ENCODE measurements at regions not wholly inside any gene's neighbourhood (a gene's known extent, or its start where the extent isn't known, plus 50 kb on each side); places are given as distances from the start of the nearest gene placed in this dataset.

DNA sequence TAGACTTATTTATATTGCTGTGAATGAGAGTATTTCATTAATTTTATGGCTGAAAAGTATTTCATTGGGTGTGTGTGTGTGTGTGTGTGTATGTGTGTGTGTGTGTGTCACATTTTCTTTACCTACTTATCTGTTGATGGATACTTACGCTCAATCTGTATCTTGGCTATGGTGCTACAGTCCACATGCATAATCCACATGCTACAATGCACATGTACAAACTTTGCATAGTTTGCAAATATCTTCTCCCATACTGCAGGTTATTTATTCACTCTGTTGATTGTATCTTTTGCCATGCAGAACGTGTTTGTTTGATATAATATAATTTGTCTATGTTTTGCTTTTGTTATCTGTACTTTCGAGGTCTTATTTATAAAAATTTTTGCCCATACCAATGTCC lies 167.8 kb downstream of the RAB28 start:
- no peak for DNase-seq (ENCODE audit: low read depth)

DNA sequence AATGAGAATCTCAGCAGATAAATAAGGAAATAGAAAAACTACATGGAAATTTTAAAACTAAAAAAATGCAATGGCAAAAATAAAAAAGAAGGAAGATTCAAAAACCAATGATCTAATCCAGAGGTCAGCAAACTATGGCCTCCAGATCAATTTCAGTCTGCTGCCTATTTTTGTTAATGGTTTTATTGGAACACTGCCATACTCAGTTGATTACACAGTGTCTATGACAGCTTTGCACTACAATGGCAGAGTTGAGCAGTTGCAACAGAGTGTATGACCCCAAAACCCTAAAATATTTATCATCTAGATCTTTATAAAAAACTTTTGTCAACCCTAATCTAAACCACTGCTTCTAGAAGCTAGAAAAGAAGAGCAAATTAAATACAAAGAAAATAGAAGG lies 170.3 kb downstream of the RAB28 start:
- no peak for DNase-seq (ENCODE audit: low read depth)

DNA sequence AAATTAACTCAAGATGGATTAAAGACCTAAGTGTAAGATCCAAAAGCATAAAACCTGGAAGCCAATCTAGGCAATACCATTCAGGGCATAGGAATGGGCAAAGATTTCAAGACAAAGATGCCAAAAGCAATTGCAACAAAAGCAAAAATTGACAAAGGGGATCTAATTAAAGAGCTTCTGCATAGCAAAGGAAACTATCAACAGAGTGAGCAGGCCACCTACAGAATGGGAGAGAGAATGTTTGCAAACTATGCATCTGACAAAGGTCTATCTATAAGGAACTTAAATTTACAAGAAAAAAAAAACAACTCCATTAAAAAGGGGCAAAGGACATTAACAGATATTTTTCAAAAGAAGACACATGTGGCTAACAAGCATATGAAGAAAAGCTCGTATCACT lies 171.9 kb downstream of the RAB28 start:
- no peak for DNase-seq (ENCODE audit: low read depth)

DNA sequence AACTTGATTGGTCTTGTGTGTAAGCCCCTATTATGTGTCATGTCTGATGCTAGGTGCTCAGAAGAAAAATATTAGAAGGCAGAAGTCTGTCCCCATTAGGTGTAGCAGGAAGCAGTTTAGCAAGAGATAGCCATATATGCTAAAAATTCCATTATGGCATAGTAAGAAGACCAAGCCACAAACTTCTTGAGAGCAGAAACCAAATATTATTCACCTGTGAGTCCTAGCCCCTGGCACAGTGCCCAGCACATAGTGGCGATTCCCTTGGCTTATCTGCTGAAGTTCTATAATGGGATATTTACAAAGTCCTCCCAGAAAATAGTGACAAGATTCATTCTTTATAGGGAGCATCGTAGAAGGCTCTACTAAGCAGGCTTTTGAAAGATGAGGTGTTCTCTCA lies 174.4 kb downstream of the RAB28 start:
- no peak for DNase-seq (ENCODE audit: low read depth)

DNA sequence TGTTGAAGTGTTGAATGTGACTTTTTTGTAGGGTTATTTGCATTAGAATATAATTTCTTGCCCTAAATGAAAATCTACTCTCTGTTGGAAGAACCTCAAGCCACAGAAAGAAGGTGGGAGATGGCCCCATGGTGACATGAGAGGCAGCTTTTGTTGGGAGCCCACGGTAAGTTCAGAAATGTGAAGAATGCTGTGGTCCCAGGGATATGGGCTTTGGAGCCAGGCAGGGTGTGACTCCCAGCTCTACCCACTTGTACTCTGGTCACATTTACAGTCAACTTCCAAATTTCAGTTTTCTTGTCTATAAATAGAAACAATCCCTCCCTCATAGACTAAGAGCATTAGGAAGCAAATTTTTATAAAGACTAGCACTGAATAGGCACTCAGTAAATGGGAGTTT lies 177.8 kb downstream of the RAB28 start:
- no peak for DNase-seq (ENCODE audit: low read depth)

DNA sequence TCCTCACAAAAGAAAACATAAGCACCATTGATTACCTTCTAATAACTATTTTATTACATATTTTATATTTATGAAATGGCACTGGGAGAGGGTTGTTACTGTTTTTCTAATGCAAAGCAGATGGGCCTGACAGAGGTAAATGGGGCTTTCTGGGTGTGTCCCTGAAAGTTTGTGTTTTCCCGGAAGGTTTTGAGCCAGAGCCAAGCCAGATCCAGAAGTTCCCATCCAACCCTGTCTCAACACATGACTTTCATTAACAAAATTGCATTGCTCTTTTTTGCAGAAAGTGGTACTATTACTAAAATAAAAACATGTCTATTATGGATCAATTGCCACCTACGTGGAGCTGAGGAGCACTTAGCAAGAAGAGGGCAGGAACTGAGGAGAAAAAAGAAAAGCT lies 181.3 kb downstream of the RAB28 start:
- DNase-seq (ENCODE audit: low read depth), result peak; percentile 17

DNA sequence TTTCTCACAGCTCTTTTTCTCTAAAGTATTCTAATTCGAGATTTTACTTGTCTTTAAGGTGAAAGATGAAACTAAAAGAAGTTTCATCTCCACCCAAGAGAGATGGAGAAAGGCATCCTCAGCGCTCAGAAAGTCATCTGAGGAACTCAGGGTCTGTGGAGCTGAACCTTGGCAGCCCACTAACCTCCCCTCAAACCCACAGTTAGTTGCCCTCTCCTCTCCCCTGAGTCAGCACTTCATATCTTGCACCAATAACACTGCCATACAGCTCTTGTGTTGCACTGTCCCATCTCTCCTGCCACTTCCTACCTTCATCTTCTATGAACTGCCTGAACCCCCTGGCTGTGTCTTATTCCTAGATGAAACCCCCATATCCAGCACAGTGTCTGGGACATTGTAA lies 184.8 kb downstream of the RAB28 start:
- DNase-seq (ENCODE audit: low read depth), result no peak

DNA sequence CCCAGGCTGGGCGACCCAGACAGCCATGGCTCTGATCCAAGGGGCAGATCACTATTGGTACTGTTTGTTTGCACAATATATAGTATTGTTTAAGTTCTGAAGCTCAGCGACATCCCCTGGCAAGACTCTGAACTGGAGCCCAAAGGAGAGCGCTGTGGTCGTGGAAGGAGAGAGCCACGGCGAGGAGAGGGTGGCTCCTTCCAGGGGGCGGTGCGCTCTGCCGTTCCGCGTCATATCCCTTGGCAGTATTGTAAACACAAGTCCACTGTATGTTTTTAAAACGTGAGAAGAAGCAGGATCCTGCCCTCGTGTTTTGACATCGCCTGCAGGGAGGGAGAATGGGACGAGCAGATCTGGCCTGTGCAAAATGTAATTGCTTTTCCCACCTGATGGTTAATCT lies 185.5 kb downstream of the RAB28 start:
- peak; percentile 13 for DNase-seq (ENCODE audit: low read depth)

DNA sequence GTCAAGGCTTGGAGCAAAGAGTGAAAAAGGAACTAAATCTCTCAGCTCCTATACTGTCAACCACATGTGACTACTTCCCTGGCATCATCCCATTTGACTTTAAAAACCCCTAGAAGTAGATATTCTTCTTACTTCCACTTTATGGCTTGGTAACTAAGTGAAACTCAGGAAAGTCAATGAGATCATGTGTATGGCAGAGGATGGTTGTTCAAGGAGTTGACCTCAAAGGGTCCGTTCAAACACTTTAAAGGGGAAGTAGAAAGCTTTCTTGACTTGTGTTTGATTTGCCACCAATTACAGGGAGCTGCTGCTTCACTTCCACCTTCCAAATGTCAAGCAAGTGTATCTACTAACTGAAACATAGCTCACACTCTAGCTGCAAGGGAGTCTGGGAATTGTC lies 187.2 kb downstream of the RAB28 start:
- no peak for DNase-seq (ENCODE audit: low read depth)

DNA sequence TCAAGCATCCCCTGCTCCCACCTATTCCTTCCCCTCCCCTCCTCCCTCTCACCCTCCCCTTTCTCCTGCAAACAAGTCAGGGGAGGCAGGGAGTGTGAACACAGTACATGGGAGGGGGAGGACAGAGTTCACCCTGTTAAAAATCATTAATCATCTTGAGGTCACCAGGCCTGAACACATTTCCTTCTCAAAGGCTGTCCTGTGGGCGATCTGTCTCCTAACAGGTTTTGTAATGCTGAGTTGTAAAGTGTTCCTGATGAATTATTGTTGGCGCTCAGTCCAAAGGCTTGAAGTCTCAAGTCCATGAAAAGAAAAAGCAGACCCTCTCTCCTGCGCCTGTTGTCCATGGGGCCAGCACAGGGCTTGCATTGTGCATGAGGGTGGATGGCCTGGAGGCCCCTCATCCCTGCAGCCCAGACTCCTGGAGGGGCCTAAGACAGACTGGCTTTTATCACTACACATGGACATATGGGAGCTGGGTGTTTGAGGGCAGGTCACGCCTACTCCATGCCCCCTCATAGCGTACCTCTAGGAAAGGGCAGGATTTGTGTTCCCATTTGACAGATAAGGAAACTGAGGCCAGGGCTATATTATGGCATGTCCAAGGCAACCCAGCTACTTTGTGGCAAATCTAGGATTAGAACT lies 189.1 kb downstream of the RAB28 start:
- DNase-seq (ENCODE audit: low read depth), result no peak

DNA sequence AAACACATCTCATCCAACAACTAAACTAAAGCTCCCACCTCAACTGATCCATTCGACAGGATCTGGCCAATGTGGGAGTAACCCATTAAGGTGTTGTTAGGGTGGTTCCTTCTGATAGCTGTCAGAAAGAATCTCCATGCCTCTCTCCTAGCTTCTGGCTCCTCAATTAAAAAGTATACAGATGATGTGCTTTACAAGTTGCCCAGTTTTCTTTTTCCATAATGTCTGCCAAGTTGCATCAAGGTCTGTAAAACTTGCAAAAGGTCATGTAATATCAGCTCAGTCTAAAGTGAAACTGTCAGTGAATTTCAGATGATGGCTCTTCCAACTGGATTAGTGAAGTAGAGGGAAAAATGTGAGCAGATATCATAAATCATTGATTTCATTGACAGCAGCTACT lies 191.8 kb downstream of the RAB28 start:
- DNase-seq (ENCODE audit: low read depth), result no peak

DNA sequence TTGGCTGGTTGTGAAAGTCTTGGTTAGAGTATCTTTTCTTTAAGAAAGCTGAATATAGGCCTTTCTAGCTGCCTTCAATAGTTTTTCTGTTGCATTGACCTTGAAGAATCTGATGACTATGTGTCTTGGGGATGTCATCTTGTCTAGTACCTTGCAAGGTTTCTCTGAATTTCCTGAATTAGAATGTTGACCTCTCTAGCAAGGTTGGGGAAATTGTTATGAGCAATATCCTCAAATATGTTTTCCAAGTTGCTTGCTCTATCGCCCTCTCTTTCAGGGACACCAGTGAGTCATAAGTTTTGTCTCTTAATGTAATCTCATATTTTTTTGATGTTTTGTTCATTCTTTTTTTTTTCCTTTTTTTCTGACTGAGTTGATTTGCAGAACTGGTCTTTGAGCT lies 194.7 kb downstream of the RAB28 start:
- peak; percentile 19 for DNase-seq (ENCODE audit: low read depth)

DNA sequence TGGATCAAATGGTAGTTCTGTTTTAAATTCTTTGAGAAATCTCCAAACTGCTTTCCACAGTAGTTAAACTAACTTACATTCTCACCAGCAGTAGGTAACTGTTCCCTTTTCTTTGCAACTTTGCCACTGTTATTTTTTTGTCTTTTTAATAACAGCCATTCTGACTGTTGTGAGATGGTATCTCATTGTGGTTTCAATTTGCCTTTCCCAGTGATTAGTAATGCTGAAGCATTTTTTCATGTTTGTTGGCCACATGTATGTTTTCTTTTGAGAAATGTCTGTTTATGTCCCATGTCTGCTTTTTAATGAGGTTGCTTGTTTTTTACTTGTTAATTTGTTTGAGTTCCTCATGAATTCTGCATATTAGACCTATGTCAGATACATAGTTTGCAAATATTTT lies 198.8 kb downstream of the RAB28 start:
- DNase-seq (ENCODE audit: low read depth), result no peak

DNA sequence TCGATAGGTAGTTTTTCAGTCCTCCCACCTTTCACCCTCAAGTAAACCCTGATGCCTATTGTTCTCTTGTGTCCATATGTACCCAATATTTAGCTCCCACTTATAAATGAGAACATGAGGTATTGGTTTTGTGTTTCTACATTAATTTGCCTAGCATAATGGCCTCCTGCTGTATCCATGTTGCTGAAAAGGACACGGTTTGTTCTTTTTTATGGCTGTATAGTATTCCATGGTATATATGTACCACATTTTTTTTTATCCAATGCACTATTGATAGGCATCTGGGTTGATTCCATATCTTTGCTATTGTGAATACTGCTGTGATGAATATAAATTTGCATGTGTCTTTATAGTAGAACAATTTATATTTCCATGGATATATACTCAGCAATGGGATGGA lies 199.2 kb downstream of the RAB28 start:
- DNase-seq (ENCODE audit: low read depth), result no peak

DNA sequence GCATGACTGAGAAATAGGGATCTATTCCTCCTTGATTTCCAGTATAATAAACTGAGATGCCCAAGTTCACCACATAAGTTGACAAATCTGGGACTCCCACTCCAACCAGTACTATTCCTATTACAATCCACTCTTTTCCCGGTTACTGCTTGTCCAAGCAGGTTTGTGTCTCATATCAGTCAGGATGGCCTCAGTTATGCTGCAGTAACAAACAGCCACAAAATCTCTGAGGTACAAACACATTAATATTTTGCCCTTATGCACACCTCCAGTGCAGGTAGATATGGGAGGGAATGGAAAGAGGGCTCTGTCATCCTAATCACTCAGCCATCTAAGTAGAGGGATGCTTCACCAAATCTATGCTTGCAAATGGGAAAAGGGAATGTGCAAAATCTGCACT lies 207.8 kb downstream of the RAB28 start:
- no peak for DNase-seq (ENCODE audit: low read depth)

DNA sequence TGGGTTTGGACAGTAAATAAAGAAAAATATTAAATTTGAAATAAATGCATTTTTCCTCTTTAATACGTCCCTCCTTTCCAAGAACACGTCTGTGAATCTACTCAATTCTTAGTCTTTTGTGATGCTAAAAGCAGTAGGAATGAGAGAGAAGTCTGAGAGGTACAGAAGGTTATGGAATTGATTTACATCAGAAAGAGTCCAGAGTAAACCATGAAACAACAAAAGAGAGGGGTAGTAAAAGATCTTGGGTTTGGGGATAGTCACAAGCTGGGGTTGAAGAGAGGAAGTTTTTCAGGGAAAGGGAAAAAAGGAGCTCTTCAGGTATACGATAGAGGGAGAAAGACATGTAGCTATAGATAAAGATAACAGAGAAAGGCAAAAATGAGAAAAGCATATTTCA lies 215.4 kb downstream of the RAB28 start:
- DNase-seq (ENCODE audit: low read depth), result no peak

DNA sequence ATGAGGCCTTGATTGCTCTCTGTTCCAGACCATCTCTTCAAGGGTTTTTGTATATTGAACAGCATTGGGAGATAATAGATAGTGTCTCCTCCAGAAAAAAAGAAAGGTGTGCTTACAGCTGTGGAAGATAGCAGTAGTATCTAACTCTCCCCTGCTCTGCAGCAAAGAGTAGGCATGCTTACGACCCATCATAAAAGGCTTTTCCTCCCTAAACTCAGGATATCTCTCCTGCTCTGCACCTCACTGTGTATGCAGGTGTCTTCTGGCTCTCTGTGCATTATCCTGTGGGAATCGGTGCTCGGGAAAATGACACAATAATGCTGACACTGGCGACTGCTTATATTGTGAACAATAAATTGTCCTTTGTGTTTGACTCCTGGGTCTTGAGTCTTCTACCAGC lies 216.0 kb downstream of the RAB28 start:
- no peak for DNase-seq (ENCODE audit: low read depth)

DNA sequence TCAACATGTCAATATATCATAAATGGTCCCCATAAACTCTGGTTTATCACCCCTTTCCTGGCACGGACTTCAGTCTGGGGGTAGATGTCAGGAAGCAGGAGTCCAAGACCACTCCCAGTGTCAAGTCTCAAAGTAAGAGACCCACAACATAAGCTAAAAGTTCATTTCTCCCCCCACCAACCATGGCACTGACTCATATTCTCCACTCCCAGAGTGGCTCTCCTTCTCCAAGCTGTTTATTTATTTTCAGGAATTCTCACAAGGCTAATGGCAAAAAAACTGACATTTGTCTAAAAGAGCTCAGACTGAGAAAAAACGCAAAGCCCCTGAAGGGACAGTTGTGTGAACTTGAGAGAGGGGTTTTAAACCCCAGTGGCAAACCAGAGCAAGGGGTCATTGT lies 217.0 kb downstream of the RAB28 start:
- DNase-seq (ENCODE audit: low read depth), result no peak

DNA sequence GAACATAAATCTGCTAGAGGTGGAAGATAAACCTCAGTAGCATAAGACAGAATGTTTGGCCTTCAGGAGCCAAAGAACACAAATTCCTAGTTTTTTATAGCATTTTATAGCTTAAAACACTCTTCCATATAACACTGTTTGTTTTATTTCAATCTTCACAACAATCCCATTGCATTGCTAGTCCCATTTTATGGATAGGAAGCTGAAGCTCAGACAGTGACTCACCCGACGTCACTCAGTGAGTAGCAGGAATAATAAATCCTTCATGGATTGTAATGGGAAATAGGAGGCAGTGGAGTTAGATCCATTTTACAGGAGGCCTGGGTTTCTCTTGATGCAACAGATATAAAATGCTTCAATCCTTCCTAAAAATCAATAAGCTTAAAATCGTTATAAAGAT lies 217.5 kb downstream of the RAB28 start:
- no peak for DNase-seq (ENCODE audit: low read depth)

DNA sequence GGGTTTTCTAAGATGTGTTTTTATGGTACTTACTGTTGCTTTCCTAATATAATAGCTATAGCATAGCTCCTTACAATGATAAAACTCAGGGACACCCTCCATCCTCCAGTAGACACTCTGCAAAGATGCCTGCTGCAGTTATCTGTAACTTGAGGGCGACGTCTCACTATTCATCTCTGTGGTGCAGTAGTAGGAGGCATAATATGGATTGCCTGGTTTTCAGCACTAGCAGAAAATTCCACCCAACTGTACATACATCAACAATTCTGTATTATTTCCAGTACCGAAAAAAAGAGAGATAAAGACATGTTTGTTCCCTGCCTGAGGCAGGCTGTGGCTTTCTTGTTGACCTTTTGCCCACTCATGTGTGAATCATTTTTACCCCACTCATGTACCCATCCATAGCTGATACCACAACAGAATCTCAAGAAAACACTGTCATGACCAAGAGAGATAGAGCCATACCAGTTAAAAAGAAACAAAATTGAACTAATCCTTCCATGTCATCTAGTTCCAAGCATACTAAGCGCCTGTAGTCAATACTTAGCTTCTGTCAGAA lies 220.1 kb downstream of the RAB28 start:
- DNase-seq (ENCODE audit: low read depth), result no peak

DNA sequence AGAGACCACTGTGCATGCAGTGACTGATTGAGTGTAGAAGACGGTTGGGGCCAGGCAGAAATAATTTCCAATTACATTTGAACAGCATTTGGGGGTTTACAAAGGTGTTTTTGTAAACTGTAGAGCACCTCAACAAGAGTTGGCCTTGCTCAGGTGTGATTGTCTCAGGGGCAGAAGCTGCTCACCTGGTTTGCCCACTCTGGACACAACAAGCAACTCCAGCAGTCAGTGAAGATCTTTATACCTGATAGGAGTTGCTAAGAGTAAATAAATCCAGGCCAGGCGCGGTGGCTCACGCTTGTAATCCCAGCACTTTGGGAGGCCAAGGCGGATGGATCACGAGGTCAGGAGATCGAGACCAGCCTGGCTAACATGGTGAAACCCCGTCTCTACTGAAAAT lies 221.3 kb downstream of the RAB28 start:
- no peak for DNase-seq (ENCODE audit: low read depth)

DNA sequence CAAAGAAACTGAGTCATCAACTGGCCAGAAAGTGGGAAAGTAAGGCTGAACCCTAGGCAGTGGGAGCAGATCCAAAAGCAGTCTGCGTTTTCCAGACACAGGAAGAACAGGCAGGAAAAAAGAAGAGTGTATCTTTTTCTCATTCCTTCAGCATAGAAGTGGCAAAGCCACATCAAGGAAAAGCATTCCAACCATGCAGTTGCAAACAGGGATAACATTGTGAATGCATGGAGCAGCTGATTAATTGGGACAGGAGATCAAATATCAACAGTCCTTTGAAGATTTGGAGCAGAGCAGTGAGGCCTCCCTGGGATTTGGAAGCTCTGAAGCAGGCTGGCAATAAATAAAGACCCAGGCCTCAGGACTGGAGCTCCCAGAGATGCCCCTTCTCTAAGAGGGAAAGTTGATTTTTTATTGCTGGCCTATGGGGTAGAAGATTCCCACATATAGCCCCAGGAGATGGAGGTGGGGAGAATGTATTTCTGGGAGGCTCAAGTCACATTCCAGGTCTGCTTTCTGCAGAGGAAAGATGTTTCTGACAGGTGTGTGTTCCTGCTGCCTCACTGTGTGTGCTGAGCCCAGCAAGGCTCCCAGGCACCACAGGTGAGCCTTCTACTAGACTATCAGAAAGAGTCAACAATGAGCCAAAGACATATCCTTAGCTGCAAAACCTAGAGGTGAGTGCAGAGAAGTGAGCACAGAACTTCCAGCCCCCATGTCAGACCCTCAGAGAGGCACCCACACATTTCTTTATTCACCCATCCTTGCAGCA lies 222.5 kb downstream of the RAB28 start:
- no peak for DNase-seq (ENCODE audit: low read depth)

DNA sequence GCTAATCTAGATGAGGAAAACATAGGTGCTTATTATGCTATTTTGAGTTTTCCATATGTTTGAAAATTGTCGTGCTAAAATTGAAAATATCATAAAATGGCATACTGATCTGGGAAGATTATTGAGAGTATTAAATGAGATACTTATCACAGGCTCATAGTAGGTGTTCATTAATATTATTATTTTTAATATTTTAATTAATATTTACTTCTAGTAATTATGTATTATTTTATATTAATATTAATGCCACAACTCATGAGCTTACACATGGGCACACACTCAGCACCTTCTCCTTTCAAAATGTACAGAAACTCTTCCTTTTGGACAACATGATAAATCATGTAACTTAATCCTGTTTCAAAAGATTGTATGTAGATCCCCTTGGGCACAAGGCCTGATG lies 223.6 kb downstream of the RAB28 start:
- no peak for DNase-seq (ENCODE audit: low read depth)

DNA sequence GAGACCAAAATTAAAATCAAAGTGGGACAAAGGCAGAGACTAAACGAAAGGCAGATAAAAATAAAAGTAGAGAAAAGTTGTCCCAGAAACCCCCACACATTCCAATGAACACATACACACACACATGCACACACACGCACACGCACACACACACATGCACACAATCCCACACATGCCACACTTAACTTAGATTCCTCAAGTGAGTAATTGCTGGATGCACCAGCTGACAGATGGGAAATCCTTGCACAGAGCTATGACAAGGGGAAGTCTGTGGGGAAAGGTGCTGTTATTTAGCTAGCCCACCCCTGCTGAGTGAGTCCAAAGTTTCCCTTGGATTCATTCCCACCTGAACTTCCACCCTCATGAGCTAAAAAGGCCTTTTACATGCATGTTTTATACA lies 233.9 kb downstream of the RAB28 start:
- DNase-seq (ENCODE audit: low read depth), result no peak
